ENCODE measurements at regions not wholly inside any gene's neighbourhood (a gene's known extent, or its start where the extent isn't known, plus 50 kb on each side); places are given as distances from the start of the nearest gene placed in this dataset.

DNA sequence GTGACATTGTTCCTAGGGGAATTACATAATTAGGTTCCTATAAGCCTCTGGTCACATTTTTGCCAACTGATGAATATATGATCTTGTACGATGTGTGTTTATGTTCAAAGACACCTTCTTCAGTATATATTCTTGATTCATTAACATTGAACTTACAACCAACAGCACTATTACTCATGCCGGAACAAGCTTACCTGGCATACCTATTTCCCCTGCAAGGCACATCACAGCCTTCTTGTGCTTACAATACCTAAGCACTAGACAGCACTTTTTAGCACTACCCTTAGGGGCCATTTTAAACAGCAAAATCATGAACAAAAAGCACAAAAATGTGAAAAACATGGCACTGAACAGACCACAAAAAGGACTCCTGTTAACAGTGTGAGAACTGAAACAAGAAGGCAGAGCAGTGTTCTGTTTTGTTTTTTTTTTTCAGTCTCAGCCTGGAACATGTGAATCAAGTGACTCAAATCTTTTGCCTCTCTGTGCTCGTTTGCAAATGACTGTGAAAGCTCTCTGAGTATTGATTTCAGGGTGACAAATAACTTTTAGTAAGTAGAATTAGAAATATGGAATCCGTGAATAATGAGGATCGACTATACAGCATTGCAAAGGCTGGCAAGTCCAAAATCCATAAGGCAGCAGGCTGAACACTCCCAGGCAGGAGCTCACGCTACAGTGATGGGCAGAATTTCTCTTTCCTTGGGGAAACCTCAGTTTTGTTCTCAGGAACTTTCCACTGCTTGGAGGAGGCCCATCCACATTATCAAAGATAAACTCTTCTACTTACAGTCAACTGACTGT is 102.3 kb upstream of the TSHZ2 start:
- TF ChIP-seq YY1 (IDR thresholded peaks at IDR 0.05; ENCODE audit: low read depth) (no peak), CEBPB (IDR thresholded peaks at IDR 0.05) (no peak), RAD21 (IDR thresholded peaks at IDR 0.05; ENCODE audit: low read depth) (no peak), TCF12 (IDR thresholded peaks at IDR 0.05; ENCODE audit: low read depth) (no peak), TAF1 (IDR thresholded peaks at IDR 0.05; ENCODE audit: low read depth) (no peak), TEAD4 (IDR thresholded peaks at IDR 0.05) (no peak), NFIC (IDR thresholded peaks at IDR 0.05) (no peak), EGR1 (IDR thresholded peaks at IDR 0.05) (no peak), EP300 (IDR thresholded peaks at IDR 0.05; ENCODE audit: borderline replicate concordance) (no peak)
- TF ChIP-seq, protein P1, sequence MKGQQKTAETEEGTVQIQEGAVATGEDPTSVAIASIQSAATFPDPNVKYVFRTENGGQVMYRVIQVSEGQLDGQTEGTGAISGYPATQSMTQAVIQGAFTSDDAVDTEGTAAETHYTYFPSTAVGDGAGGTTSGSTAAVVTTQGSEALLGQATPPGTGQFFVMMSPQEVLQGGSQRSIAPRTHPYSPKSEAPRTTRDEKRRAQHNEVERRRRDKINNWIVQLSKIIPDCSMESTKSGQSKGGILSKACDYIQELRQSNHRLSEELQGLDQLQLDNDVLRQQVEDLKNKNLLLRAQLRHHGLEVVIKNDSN (IDR thresholded peaks at IDR 0.05), result no peak

DNA sequence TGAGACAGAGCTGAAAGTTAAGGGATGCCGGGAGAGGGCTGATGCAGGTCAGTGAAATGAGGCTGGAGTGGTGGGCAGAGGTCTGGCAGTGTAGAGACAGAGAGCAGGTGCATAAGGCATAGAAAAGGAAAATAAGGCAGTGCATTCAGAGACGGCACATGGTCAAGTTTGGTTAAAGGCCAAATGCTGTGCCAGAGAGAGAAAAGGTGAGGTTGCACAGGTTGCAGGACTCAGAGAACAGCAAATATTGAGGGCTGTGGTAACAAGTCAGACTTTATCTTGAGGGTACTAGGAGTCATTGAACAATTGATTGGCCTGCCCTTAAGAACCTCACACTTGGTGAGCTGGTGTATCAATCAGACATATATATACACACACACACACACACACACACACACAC is 102.9 kb upstream of the TSHZ2 start:
- TF ChIP-seq TEAD4 (IDR thresholded peaks at IDR 0.05) (no peak), FOXM1 (IDR thresholded peaks at IDR 0.05; ENCODE audit: borderline replicate concordance, low read depth) (no peak), ZBTB7A (IDR thresholded peaks at IDR 0.05; ENCODE audit: low read depth) (no peak), TAF1 (IDR thresholded peaks at IDR 0.05; ENCODE audit: low read depth) (no peak), MAX (IDR thresholded peaks at IDR 0.05) (no peak), EGR1 (IDR thresholded peaks at IDR 0.05) (no peak), CREB1 (IDR thresholded peaks at IDR 0.05; ENCODE audit: low read depth) (no peak), RAD21 (IDR thresholded peaks at IDR 0.05; ENCODE audit: low read depth) (no peak), TCF12 (IDR thresholded peaks at IDR 0.05; ENCODE audit: low read depth) (no peak), NFIC (IDR thresholded peaks at IDR 0.05) (no peak), YY1 (IDR thresholded peaks at IDR 0.05; ENCODE audit: low read depth) (no peak), EP300 (IDR thresholded peaks at IDR 0.05; ENCODE audit: borderline replicate concordance) (no peak), CEBPB (IDR thresholded peaks at IDR 0.05) (no peak), REST (IDR thresholded peaks at IDR 0.05; ENCODE audit: low read depth) (no peak)
- TF ChIP-seq, protein P1 (IDR thresholded peaks at IDR 0.05), result no peak

DNA sequence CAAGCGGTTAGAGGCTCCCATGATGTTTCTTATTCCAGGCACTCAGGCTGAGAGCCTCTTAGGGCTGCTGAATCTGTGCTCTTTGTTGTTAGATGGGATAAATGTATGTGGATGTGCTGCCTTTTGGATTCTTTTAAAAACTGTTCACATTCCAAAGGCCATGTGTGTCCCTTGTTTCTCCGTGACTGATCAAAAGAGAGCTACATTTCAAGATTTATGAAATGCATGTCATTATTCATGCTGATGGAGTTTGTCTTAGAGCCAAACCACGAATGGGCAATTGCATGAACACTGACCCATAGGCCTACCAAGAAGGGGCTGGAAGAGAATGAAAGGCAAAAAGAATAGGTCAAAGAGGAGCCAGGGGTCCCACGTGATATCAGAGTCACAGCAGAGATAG is 104.9 kb upstream of the TSHZ2 start:
- TF ChIP-seq, protein P1 (IDR thresholded peaks at IDR 0.05), result no peak
- TF ChIP-seq EP300 (IDR thresholded peaks at IDR 0.05; ENCODE audit: borderline replicate concordance), result no peak
- no peak for TF ChIP-seq MAX (IDR thresholded peaks at IDR 0.05)
- TF ChIP-seq YY1 (IDR thresholded peaks at IDR 0.05; ENCODE audit: low read depth), result no peak
- TF ChIP-seq TAF1 (IDR thresholded peaks at IDR 0.05; ENCODE audit: low read depth), result no peak
- TF ChIP-seq CEBPB (IDR thresholded peaks at IDR 0.05), result no peak
- no peak for TF ChIP-seq CREB1 (IDR thresholded peaks at IDR 0.05; ENCODE audit: low read depth)

- TF ChIP-seq FOXM1 (IDR thresholded peaks at IDR 0.05; ENCODE audit: borderline replicate concordance, low read depth) (no peak), CREB1 (IDR thresholded peaks at IDR 0.05; ENCODE audit: low read depth) (no peak), EP300 (IDR thresholded peaks at IDR 0.05; ENCODE audit: borderline replicate concordance) (no peak), EGR1 (IDR thresholded peaks at IDR 0.05) (no peak), ZBTB7A (IDR thresholded peaks at IDR 0.05; ENCODE audit: low read depth) (no peak), TEAD4 (IDR thresholded peaks at IDR 0.05) (no peak), TCF12 (IDR thresholded peaks at IDR 0.05; ENCODE audit: low read depth) (no peak), TAF1 (IDR thresholded peaks at IDR 0.05; ENCODE audit: low read depth) (no peak), CEBPB (IDR thresholded peaks at IDR 0.05) (no peak), MAX (IDR thresholded peaks at IDR 0.05) (no peak), YY1 (IDR thresholded peaks at IDR 0.05; ENCODE audit: low read depth) (no peak), NFIC (IDR thresholded peaks at IDR 0.05) (no peak), RAD21 (IDR thresholded peaks at IDR 0.05; ENCODE audit: low read depth) (no peak), REST (IDR thresholded peaks at IDR 0.05; ENCODE audit: low read depth) (no peak)
- TF ChIP-seq, protein P1 (IDR thresholded peaks at IDR 0.05), result no peak
These were observed 107.1 kb upstream of the TSHZ2 start for GRCh38 chr20:52864916-52865605.
